Endodermal cell (in vitro differentiated cells): ENCODE measurements at regions not wholly inside any gene's neighbourhood (a gene's known extent, or its start where the extent isn't known, plus 50 kb on each side); places are given as distances from the start of the nearest gene placed in this dataset.

Experiments
- DNase-seq: peaks from one replicate; pipeline ENCODE4 v3.0.0-alpha.2; 2017
- H3K27ac ChIP-seq: 2 replicates; pipeline ENCODE4 v1.5.1; 2013; ENCODE audit warnings: mild to moderate bottlenecking, low read depth, low read length, moderate library complexity
- H3K27me3 ChIP-seq: 2 replicates; pipeline ENCODE4 v1.6.1; 2013; ENCODE audit warnings: mild to moderate bottlenecking, low read length, moderate library complexity; ENCODE audit not compliant: insufficient read depth, control insufficient read depth, poor library complexity, severe bottlenecking
- H3K36me3 ChIP-seq: 2 replicates; pipeline ENCODE4 v1.7.0; 2013; ENCODE audit warnings: mild to moderate bottlenecking, low read length, moderate library complexity; ENCODE audit not compliant: control insufficient read depth, insufficient read depth
- H3K4me1 ChIP-seq: one replicate; pipeline ENCODE4 v1.7.0; 2013; ENCODE audit warnings: low read length; ENCODE audit not compliant: control insufficient read depth, insufficient read depth
- H3K4me3 ChIP-seq: 2 replicates; pipeline ENCODE4 v1.5.1; 2013; ENCODE audit warnings: mild to moderate bottlenecking, low read length, moderate library complexity
- H3K9ac ChIP-seq: 2 replicates; pipeline ENCODE4 v1.6.1; 2013; ENCODE audit warnings: mild to moderate bottlenecking, low read length, moderate library complexity; ENCODE audit not compliant: poor library complexity, severe bottlenecking; ENCODE audit errors: extremely low read depth
- H3K9me3 ChIP-seq: 2 replicates; pipeline ENCODE4 v1.6.1; 2013; ENCODE audit warnings: mild to moderate bottlenecking, low read length, moderate library complexity; ENCODE audit not compliant: control insufficient read depth
- H3K27ac Mint-ChIP-seq: 2 replicates; pipeline ENCODE4 v1.8.0; 2020; ENCODE audit warnings: mixed read lengths
- H3K27me3 Mint-ChIP-seq: 2 replicates; pipeline ENCODE4 v1.8.0; 2021; ENCODE audit warnings: mild to moderate bottlenecking, mixed read lengths; ENCODE audit not compliant: insufficient read depth
- H3K36me3 Mint-ChIP-seq: 2 replicates; pipeline ENCODE4 v1.8.0; 2020; ENCODE audit warnings: low read depth, mixed read lengths
- H3K4me1 Mint-ChIP-seq: 2 replicates; pipeline ENCODE4 v1.8.0; 2020; ENCODE audit warnings: mixed read lengths
- H3K4me3 Mint-ChIP-seq: 2 replicates; pipeline ENCODE4 v1.8.0; 2020; ENCODE audit warnings: mild to moderate bottlenecking, moderate library complexity, mixed read lengths
- H3K9me3 Mint-ChIP-seq: 2 replicates; pipeline ENCODE4 v1.8.0; 2020; ENCODE audit warnings: mild to moderate bottlenecking, mixed read lengths
- WGBS, 2 experiments: methylation state at CpG; one replicate each; pipeline versions ENCODE4 v1.1.5 to v1.1.7; 2013; ENCODE audit warnings: missing lambda C conversion rate in 2 of 2, mixed read lengths in 1 of 2; ENCODE audit not compliant: insufficient coverage in 1 of 2, insufficient read length in 1 of 2; 5-methylcytosine and 5-hydroxymethylcytosine counted together
- TF ChIP-seq, protein P1 (sequence below): fragments of 200-600 bp; sonication (generic); conservative IDR thresholded peaks from 2 replicates; pipeline ENCODE4 v1.5.0; 2021; ENCODE audit warnings: antibody characterized with exemption, mild to moderate bottlenecking

DNA sequence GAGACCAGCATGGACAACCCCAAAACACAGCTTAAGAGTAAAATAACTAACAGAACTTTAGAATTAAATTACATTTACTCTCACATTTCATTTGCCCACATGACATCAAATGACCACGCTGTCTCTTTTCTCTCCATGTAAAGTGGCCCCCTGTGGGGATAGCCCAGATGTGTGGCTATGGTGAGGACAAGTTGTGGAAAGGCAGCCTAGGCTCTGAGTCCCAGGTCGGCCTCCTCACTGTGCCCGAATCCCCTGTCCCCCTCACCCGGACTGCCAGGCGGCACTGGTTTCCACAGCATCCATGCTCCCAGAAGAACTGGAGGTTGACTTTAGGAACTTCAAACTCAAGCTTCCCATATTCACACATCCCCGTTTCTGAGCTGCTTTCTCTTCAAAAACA is 111.8 kb upstream of the UQCRFS1 start:
- no peaks in the 10 kb centered on the region for H3K36me3 ChIP-seq
- H3K27ac ChIP-seq: no peak overlapping the region
- no peak overlapping the region for H3K27ac Mint-ChIP-seq
- TF ChIP-seq, protein P1, sequence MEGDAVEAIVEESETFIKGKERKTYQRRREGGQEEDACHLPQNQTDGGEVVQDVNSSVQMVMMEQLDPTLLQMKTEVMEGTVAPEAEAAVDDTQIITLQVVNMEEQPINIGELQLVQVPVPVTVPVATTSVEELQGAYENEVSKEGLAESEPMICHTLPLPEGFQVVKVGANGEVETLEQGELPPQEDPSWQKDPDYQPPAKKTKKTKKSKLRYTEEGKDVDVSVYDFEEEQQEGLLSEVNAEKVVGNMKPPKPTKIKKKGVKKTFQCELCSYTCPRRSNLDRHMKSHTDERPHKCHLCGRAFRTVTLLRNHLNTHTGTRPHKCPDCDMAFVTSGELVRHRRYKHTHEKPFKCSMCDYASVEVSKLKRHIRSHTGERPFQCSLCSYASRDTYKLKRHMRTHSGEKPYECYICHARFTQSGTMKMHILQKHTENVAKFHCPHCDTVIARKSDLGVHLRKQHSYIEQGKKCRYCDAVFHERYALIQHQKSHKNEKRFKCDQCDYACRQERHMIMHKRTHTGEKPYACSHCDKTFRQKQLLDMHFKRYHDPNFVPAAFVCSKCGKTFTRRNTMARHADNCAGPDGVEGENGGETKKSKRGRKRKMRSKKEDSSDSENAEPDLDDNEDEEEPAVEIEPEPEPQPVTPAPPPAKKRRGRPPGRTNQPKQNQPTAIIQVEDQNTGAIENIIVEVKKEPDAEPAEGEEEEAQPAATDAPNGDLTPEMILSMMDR: no peak
- no peaks in the 10 kb centered on the region for H3K36me3 Mint-ChIP-seq
- H3K4me3 Mint-ChIP-seq: no peak overlapping the region
- peaks cover 4% of the 10 kb centered on the region for H3K4me1 Mint-ChIP-seq
- 80 to 88% methylated on average over 1 to 5 of the region's 6 CpGs for WGBS, 2 experiments
- H3K9me3 ChIP-seq: no peaks in the 10 kb centered on the region
- no peaks in the 10 kb centered on the region for H3K27me3 ChIP-seq
- H3K4me1 ChIP-seq: no peaks in the 10 kb centered on the region
- DNase-seq: no peak
- no peaks in the 10 kb centered on the region for H3K9me3 Mint-ChIP-seq
- H3K27me3 Mint-ChIP-seq: peaks cover 28% of the 10 kb centered on the region
- H3K4me3 ChIP-seq: no peak overlapping the region
- no peak overlapping the region for H3K9ac ChIP-seq

DNA sequence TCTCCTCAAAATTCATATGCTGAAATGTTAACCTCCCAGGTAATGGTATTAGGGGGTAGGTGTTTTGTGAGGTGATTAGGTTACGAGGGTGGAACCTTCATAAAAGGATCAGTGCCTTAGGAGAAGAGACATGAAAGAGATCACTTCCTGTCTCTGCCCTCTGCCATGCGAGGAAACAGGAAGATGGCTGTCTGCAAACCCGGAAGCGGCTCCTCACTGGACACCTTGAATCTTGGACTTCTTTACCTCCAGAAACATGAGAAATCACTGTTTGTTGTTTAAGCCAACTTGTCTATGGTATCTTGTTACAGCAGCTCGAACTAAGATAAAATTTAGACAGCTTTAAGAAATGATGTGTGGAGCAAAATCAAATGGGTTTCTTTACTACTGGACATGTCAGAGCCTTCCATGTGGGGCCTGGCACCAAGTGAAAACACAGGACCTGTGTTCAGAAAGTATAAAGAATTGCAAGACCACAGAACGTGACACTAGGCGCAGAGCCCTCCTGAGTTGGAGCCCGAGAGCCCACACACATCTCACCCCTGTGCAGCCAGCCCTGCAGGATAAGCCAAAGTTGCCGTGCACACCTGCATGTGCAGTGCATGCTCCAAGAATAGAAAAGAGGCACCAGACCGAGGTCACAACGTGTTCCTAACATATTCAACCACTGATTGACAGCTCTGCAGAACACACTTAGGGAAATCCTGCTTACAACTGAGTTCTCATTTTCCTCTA is 112.5 kb upstream of the UQCRFS1 start:
- Mint-ChIP-seq H3K36me3 (no peaks in the 10 kb centered on the region), H3K4me1 (peaks cover 4% of the 10 kb centered on the region)
- TF ChIP-seq, protein P1: no peak

DNA sequence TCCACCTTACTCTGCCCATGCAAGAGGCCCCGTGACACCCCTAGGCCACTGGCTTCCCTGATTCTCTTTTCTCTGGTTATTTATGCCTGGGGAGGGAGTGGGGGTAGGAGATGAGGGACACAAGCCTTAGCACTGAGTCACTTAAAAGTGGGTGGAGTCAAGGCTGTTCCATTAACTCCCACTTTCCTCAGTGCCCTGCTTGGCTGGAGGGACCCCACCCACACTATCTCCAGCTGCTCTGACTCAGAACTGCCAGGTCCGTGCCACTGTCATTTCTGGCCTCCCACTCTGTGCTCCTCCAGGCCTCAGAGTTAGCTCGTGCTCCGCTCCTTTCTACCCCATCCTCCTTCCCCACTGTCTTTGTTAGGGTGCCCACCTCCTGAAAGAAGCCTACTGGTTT is 113.4 kb upstream of the UQCRFS1 start:
- whole genome bisulfite sequencing, 2 experiments: 79% methylated on average over 4 of the region's 4 CpGs; no CpG with 5 or more reads in 1 of the 2 experiments
- H3K9ac ChIP-seq: no peak overlapping the region
- no peaks in the 10 kb centered on the region for H3K27me3 ChIP-seq
- H3K36me3 ChIP-seq: no peaks in the 10 kb centered on the region
- no peak for DNase-seq
- Mint-ChIP-seq H3K4me3 (no peak overlapping the region), H3K27me3 (peaks cover 22% of the 10 kb centered on the region), H3K4me1 (peaks cover 4% of the 10 kb centered on the region), H3K9me3 (no peaks in the 10 kb centered on the region), H3K36me3 (no peaks in the 10 kb centered on the region), H3K27ac (no peak overlapping the region)
- H3K4me3 ChIP-seq: no peak overlapping the region
- H3K27ac ChIP-seq: no peak overlapping the region
- no peaks in the 10 kb centered on the region for H3K9me3 ChIP-seq
- TF ChIP-seq, protein P1: no peak
- H3K4me1 ChIP-seq: no peaks in the 10 kb centered on the region

More for the DNA sequence above, 112.5 kb upstream of the UQCRFS1 start:
- Histone ChIP-seq H3K4me3 (no peak overlapping the region), H3K4me1 (no peaks in the 10 kb centered on the region), H3K27me3 (no peaks in the 10 kb centered on the region), H3K36me3 (no peaks in the 10 kb centered on the region), H3K27ac (no peak overlapping the region), H3K9me3 (no peaks in the 10 kb centered on the region), H3K9ac (no peak overlapping the region)
- Mint-ChIP-seq H3K4me3 (no peak overlapping the region), H3K9me3 (no peaks in the 10 kb centered on the region), H3K27ac (no peak overlapping the region), H3K27me3 (peaks cover 28% of the 10 kb centered on the region)
- 84 to 87% methylated on average over 8 to 11 of the region's 11 CpGs for WGBS, 2 experiments
- no peak for DNase-seq
